NCI-H2081 treated with DMSO at 0.1 percent for 48 hours (cell line): ENCODE measurements at regions not wholly inside any gene's neighbourhood (a gene's known extent, or its start where the extent isn't known, plus 50 kb on each side); places are given as distances from the start of the nearest gene placed in this dataset.

Experiments used
- DNase-seq: peaks from one replicate; lab custom pipeline; 2025; lab: John Stamatoyannopoulos, UW

GRCh38 chr16:50996166-50996829, 154.8 kb downstream of the SALL1 start:
- no peak for DNase-seq

GRCh38 chr16:50994995-50995394, 156.1 kb downstream of the SALL1 start:
- no peak for DNase-seq

- no peak for DNase-seq
Measured at GRCh38 chr16:50992350-50993032, 158.6 kb downstream of the SALL1 start.

- no peak for DNase-seq
Measured at GRCh38 chr16:50991436-50991835, 159.6 kb downstream of the SALL1 start.

GRCh38 chr16:50991006-50991405, 160.1 kb downstream of the SALL1 start:
- DNase-seq, result no peak

- no peak for DNase-seq
Measured at GRCh38 chr16:50989047-50989446, 162.0 kb downstream of the SALL1 start.

- no peak for DNase-seq
Measured at GRCh38 chr16:50988441-50988840, 162.6 kb downstream of the SALL1 start.

- DNase-seq, result no peak
Measured at GRCh38 chr16:50986453-50986852, 164.6 kb downstream of the SALL1 start.

- DNase-seq, result no peak
Measured at GRCh38 chr16:50985733-50986132, 165.3 kb downstream of the SALL1 start.

- no peak for DNase-seq
Measured at GRCh38 chr16:50984688-50985087, 166.4 kb downstream of the SALL1 start.

- DNase-seq, result no peak
Measured at GRCh38 chr16:50982808-50983207, 168.3 kb downstream of the SALL1 start.

GRCh38 chr16:50981951-50982350, 169.1 kb downstream of the SALL1 start:
- no peak for DNase-seq

GRCh38 chr16:50980666-50981065, 170.4 kb downstream of the SALL1 start:
- DNase-seq, result no peak

GRCh38 chr16:50979806-50980620, 171.1 kb downstream of the SALL1 start:
- DNase-seq, result no peak

GRCh38 chr16:50977138-50977537, 173.9 kb downstream of the SALL1 start:
- no peak for DNase-seq

GRCh38 chr16:50974438-50975036, 176.5 kb downstream of the SALL1 start:
- no peak for DNase-seq

GRCh38 chr16:50972876-50973275, 178.2 kb downstream of the SALL1 start:
- DNase-seq, result no peak

GRCh38 chr16:50970281-50970680, 180.8 kb downstream of the SALL1 start:
- DNase-seq, result no peak

GRCh38 chr16:50967827-50968612, 183.1 kb downstream of the SALL1 start:
- DNase-seq, result no peak

- no peak for DNase-seq
Measured at GRCh38 chr16:50964491-50964890, 186.6 kb downstream of the SALL1 start.

GRCh38 chr16:50961952-50962351, 189.1 kb downstream of the SALL1 start:
- DNase-seq, result no peak
